HEK293T (cell line): ENCODE measurements at regions not wholly inside any gene's neighbourhood (a gene's known extent, or its start where the extent isn't known, plus 50 kb on each side); places are given as distances from the start of the nearest gene placed in this dataset.
"Not testable (repeated sequence)": the region's sequence is repeated elsewhere in the genome, so short reads cannot be mapped to it uniquely, and the experiment has no call there.

ENCODE experiments used
- BHLHE40 ChIP-seq: fragments of 450-650 bp; IDR thresholded peaks from 2 replicates; pipeline ENCODE4 v1.6.1; 2016; ENCODE audit warnings: mild to moderate bottlenecking, moderate library complexity, borderline replicate concordance
- ELF4 ChIP-seq: fragments of 450-650 bp; IDR thresholded peaks from 2 replicates; pipeline ENCODE4 v1.6.1; 2017; ENCODE audit warnings: antibody characterized with exemption
- FOXK2 ChIP-seq: fragments of 450-650 bp; IDR thresholded peaks from 2 replicates; pipeline ENCODE4 v1.6.1; 2016; ENCODE audit warnings: mild to moderate bottlenecking
- FOXM1 ChIP-seq: fragments of 450-650 bp; IDR thresholded peaks from 2 replicates; pipeline ENCODE4 v1.6.1; 2017; ENCODE audit warnings: mild to moderate bottlenecking, borderline replicate concordance
- TARDBP ChIP-seq: fragments of 450-650 bp; IDR thresholded peaks from 2 replicates; pipeline ENCODE4 v1.6.1; 2016

DNA sequence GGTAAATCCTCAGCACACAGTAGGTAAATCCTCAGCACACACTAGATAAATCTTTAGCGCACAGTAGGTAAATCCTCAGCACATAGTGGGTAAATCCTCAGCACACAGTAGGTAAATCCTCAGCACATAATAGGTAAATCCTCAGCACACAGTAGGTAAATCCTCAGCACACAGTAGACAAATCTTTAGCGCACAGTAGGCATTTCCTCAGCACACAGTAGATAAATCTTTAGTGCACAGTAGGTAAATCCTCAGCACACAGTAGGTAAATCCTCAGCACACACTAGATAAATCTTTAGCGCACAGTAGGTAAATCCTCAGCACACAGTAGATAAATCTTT, 102.0 kb downstream of the MICALL2 start:
- TF ChIP-seq FOXK2, ELF4, TARDBP, BHLHE40, FOXM1: not testable (repeated sequence)
